ENCODE measurements at regions not wholly inside any gene's neighbourhood (a gene's known extent, or its start where the extent isn't known, plus 50 kb on each side); places are given as distances from the start of the nearest gene placed in this dataset.

GRCh38 chr7:113812591-113813255 is 106.1 kb downstream of the PPP1R3A start:
- no peak for TF ChIP-seq CTCF (IDR thresholded peaks at IDR 0.05)
- TF ChIP-seq EZH2 (IDR thresholded peaks at IDR 0.05): no peak
- no peak for TF ChIP-seq EZH2phosphoT487 (IDR thresholded peaks at IDR 0.05)
